ENCODE measurements at regions not wholly inside any gene's neighbourhood (a gene's known extent, or its start where the extent isn't known, plus 50 kb on each side); places are given as distances from the start of the nearest gene placed in this dataset.

- no peaks in the 10 kb centered on the region for H3K9me3 ChIP-seq (ENCODE audit: insufficient read depth, low read depth, low read length)
- no peak overlapping the region for H4K8ac ChIP-seq (ENCODE audit: low read depth, low read length)
- H3K36me3 ChIP-seq (ENCODE audit: control insufficient read depth in 1 of 2, insufficient read depth in 2 of 2, low read length in 2 of 2), result no peaks in the 10 kb centered on the region
- no peak overlapping the region for H3K4me3 ChIP-seq (ENCODE audit: low read depth, low read length)
- H2BK12ac ChIP-seq (ENCODE audit: low read length), result no peak overlapping the region
- H3K79me2 ChIP-seq (ENCODE audit: control insufficient read depth, insufficient read depth, low read length, poor library complexity), result no peaks in the 10 kb centered on the region
- no peak overlapping the region for H3K18ac ChIP-seq (ENCODE audit: low read length)
- no peak overlapping the region for H3K9ac ChIP-seq (ENCODE audit: low read length)
- no peak overlapping the region for H4K12ac ChIP-seq (ENCODE audit: low read depth, low read length)
- H3K79me1 ChIP-seq (ENCODE audit: low read length), result no peaks in the 10 kb centered on the region
- H3K4ac ChIP-seq (ENCODE audit: low read depth, low read length), result no peak overlapping the region
- DNase-seq, result no peak
- WGBS (ENCODE audit: extremely low coverage, insufficient coverage, insufficient read length), result no CpG with 5 or more reads among the region's 9 CpGs
- H3K4me2 ChIP-seq (ENCODE audit: low read length), result no peak overlapping the region
- no peak overlapping the region for H3K14ac ChIP-seq (ENCODE audit: low read length)
- no peak overlapping the region for H2BK120ac ChIP-seq (ENCODE audit: insufficient read depth, low read length, poor library complexity)
- no peak overlapping the region for H3K27ac ChIP-seq (ENCODE audit: low read depth, low read length)
- no peak overlapping the region for H4K91ac ChIP-seq (ENCODE audit: low read depth, low read length)
- peaks cover 0 to 4% of the 10 kb centered on the region in 2 experiments for H3K4me1 ChIP-seq (ENCODE audit: control insufficient read depth in 1 of 2, insufficient read depth in 2 of 2, low read length in 2 of 2)
- no peaks in the 10 kb centered on the region for H3K27me3 ChIP-seq (ENCODE audit: insufficient read depth, low read length)
- H3K23ac ChIP-seq (ENCODE audit: low read length), result no peak overlapping the region
- H2BK5ac ChIP-seq (ENCODE audit: low read depth, low read length, poor library complexity), result no peak overlapping the region
- no peak overlapping the region for H2AK5ac ChIP-seq (ENCODE audit: low read length)
- no peak overlapping the region for H2AFZ ChIP-seq (ENCODE audit: insufficient read depth, low read length, poor library complexity)
Observed at GRCh38 chr2:120601566-120601965, 134.1 kb upstream of the GLI2 start.

- Histone ChIP-seq H2AK5ac (ENCODE audit: low read length) (no peak overlapping the region), H2AFZ (ENCODE audit: insufficient read depth, low read length, poor library complexity) (no peak overlapping the region), H3K4me1 (ENCODE audit: control insufficient read depth in 1 of 2, insufficient read depth in 2 of 2, low read length in 2 of 2) (peaks cover 0 to 4% of the 10 kb centered on the region in 2 experiments), H4K91ac (ENCODE audit: low read depth, low read length) (no peak overlapping the region), H3K27me3 (ENCODE audit: insufficient read depth, low read length) (no peaks in the 10 kb centered on the region), H3K4me2 (ENCODE audit: low read length) (no peak overlapping the region), H4K12ac (ENCODE audit: low read depth, low read length) (no peak overlapping the region), H3K4ac (ENCODE audit: low read depth, low read length) (no peak overlapping the region), H4K8ac (ENCODE audit: low read depth, low read length) (no peak overlapping the region), H2BK5ac (ENCODE audit: low read depth, low read length, poor library complexity) (no peak overlapping the region), H3K9me3 (ENCODE audit: insufficient read depth, low read depth, low read length) (peaks cover 2% of the 10 kb centered on the region), H2BK12ac (ENCODE audit: low read length) (no peak overlapping the region), H3K4me3 (ENCODE audit: low read depth, low read length) (no peak overlapping the region), H2BK120ac (ENCODE audit: insufficient read depth, low read length, poor library complexity) (no peak overlapping the region), H3K79me1 (ENCODE audit: low read length) (no peaks in the 10 kb centered on the region), H3K9ac (ENCODE audit: low read length) (no peak overlapping the region), H3K79me2 (ENCODE audit: control insufficient read depth, insufficient read depth, low read length, poor library complexity) (no peaks in the 10 kb centered on the region), H3K18ac (ENCODE audit: low read length) (no peak overlapping the region), H3K36me3 (ENCODE audit: control insufficient read depth in 1 of 2, insufficient read depth in 2 of 2, low read length in 2 of 2) (no peaks in the 10 kb centered on the region), H3K14ac (ENCODE audit: low read length) (no peak overlapping the region), H3K23ac (ENCODE audit: low read length) (no peak overlapping the region), H3K27ac (ENCODE audit: low read depth, low read length) (no peak overlapping the region)
- DNase-seq, result peak in 1 of 2 donors; percentile 53
- no CpG with 5 or more reads among the region's 7 CpGs for WGBS (ENCODE audit: extremely low coverage, insufficient coverage, insufficient read length)
Observed at GRCh38 chr2:120602251-120602650, 133.4 kb upstream of the GLI2 start.

GRCh38 chr2:120604767-120605166, 130.9 kb upstream of the GLI2 start:
- H3K18ac ChIP-seq (ENCODE audit: low read length), result no peak overlapping the region
- no peak overlapping the region for H3K4me2 ChIP-seq (ENCODE audit: low read length)
- H2BK12ac ChIP-seq (ENCODE audit: low read length), result no peak overlapping the region
- no peak overlapping the region for H2AFZ ChIP-seq (ENCODE audit: insufficient read depth, low read length, poor library complexity)
- no peak overlapping the region for H4K91ac ChIP-seq (ENCODE audit: low read depth, low read length)
- H2BK120ac ChIP-seq (ENCODE audit: insufficient read depth, low read length, poor library complexity), result no peak overlapping the region
- no peak overlapping the region for H3K4me3 ChIP-seq (ENCODE audit: low read depth, low read length)
- H4K12ac ChIP-seq (ENCODE audit: low read depth, low read length), result no peak overlapping the region
- H3K9me3 ChIP-seq (ENCODE audit: insufficient read depth, low read depth, low read length), result peaks cover 2% of the 10 kb centered on the region
- no peak overlapping the region for H3K9ac ChIP-seq (ENCODE audit: low read length)
- DNase-seq, result no peak
- no peak overlapping the region for H2BK5ac ChIP-seq (ENCODE audit: low read depth, low read length, poor library complexity)
- H3K23ac ChIP-seq (ENCODE audit: low read length), result no peak overlapping the region
- no peak overlapping the region for H3K14ac ChIP-seq (ENCODE audit: low read length)
- peaks cover 0 to under 1% of the 10 kb centered on the region in 2 experiments for H3K4me1 ChIP-seq (ENCODE audit: control insufficient read depth in 1 of 2, insufficient read depth in 2 of 2, low read length in 2 of 2)
- H3K79me2 ChIP-seq (ENCODE audit: control insufficient read depth, insufficient read depth, low read length, poor library complexity), result no peaks in the 10 kb centered on the region
- no peaks in the 10 kb centered on the region for H3K27me3 ChIP-seq (ENCODE audit: insufficient read depth, low read length)
- no peaks in the 10 kb centered on the region for H3K36me3 ChIP-seq (ENCODE audit: control insufficient read depth in 1 of 2, insufficient read depth in 2 of 2, low read length in 2 of 2)
- no peak overlapping the region for H4K8ac ChIP-seq (ENCODE audit: low read depth, low read length)
- H3K79me1 ChIP-seq (ENCODE audit: low read length), result no peaks in the 10 kb centered on the region
- no peak overlapping the region for H3K27ac ChIP-seq (ENCODE audit: low read depth, low read length)
- H3K4ac ChIP-seq (ENCODE audit: low read depth, low read length), result no peak overlapping the region
- H2AK5ac ChIP-seq (ENCODE audit: low read length), result no peak overlapping the region
- no CpG with 5 or more reads among the region's 6 CpGs for WGBS (ENCODE audit: extremely low coverage, insufficient coverage, insufficient read length)

DNA sequence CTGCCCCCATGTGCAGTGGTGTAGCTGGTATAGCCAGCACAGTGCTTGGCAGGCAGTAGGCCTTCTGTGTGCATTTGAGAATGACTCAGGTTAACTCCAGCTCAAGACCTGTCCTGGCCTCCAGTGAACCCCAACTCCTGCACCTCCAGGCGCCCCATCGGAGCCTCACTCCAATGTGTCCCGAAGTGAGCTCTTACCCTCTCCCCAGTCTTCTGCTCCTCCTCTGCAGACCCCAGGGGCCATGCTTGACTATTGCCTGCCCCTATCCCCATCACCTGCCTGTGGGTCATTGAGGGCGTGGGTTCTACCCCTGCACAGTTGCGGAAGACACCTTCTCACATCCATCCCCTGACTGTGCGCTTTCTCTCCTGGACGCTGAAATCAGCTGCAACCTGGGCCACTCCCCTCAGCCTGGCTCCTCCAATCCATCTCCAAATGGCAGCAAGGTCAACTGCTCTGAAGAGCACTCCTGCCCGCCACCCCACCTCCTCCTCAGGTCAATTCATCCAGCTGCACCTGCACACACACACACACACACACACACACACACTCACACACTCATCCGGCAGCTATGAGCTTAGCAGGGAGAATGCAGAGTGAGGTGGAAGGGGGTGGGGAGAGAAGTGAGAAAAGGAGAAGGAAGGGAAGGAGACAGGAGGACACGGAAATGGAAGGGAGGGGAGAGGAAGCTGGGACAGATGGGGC, 130.3 kb upstream of the GLI2 start:
- Histone ChIP-seq H4K12ac (ENCODE audit: low read depth, low read length) (no peak overlapping the region), H3K18ac (ENCODE audit: low read length) (no peak overlapping the region), H3K14ac (ENCODE audit: low read length) (no peak overlapping the region), H3K4me1 (ENCODE audit: control insufficient read depth in 1 of 2, insufficient read depth in 2 of 2, low read length in 2 of 2) (no peaks in the 10 kb centered on the region), H3K4ac (ENCODE audit: low read depth, low read length) (no peak overlapping the region), H3K27me3 (ENCODE audit: insufficient read depth, low read length) (no peaks in the 10 kb centered on the region), H2BK120ac (ENCODE audit: insufficient read depth, low read length, poor library complexity) (no peak overlapping the region), H3K9me3 (ENCODE audit: insufficient read depth, low read depth, low read length) (peaks cover 2% of the 10 kb centered on the region), H3K23ac (ENCODE audit: low read length) (no peak overlapping the region), H3K79me1 (ENCODE audit: low read length) (no peaks in the 10 kb centered on the region), H4K8ac (ENCODE audit: low read depth, low read length) (no peak overlapping the region), H3K4me3 (ENCODE audit: low read depth, low read length) (no peak overlapping the region), H2BK5ac (ENCODE audit: low read depth, low read length, poor library complexity) (no peak overlapping the region), H2BK12ac (ENCODE audit: low read length) (no peak overlapping the region), H3K27ac (ENCODE audit: low read depth, low read length) (no peak overlapping the region), H3K4me2 (ENCODE audit: low read length) (no peak overlapping the region), H4K91ac (ENCODE audit: low read depth, low read length) (no peak overlapping the region), H3K36me3 (ENCODE audit: control insufficient read depth in 1 of 2, insufficient read depth in 2 of 2, low read length in 2 of 2) (no peaks in the 10 kb centered on the region), H2AFZ (ENCODE audit: insufficient read depth, low read length, poor library complexity) (no peak overlapping the region), H3K9ac (ENCODE audit: low read length) (no peak overlapping the region), H3K79me2 (ENCODE audit: control insufficient read depth, insufficient read depth, low read length, poor library complexity) (no peaks in the 10 kb centered on the region), H2AK5ac (ENCODE audit: low read length) (no peak overlapping the region)
- DNase-seq, result no peak
- 100% methylated on average over 1 of the region's 10 CpGs for WGBS (ENCODE audit: extremely low coverage, insufficient coverage, insufficient read length)

All from trophoblast cell (in vitro differentiated cells and primary cell).